ENCODE measurements at regions not wholly inside any gene's neighbourhood (a gene's known extent, or its start where the extent isn't known, plus 50 kb on each side); places are given as distances from the start of the nearest gene placed in this dataset.

DNA sequence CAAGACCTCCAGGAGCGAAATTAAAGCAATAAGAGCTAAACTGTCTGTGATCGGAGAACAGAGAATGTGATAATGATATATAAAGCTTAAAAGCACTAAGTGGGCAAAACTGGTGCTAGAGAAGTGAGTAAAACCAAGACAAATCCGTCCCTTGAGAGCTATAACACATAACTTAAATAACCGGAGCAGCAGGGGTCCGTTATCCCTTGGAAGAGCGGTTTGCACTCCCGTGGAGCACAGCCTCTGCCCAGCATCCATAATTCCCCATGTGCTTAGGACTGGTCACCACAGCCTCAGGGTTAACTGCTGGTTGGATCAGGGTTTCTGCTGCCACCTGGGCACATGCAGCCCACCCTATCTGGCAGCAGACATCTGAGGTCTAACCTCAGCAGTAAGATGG lies 489.0 kb downstream of the NPIPA7 start:
- WGBS, 2 donors (ENCODE audit: low coverage in 1 of 2): 62 to 73% methylated on average over 7 of the region's 7 CpGs
- no peak for DNase-seq
- intact Hi-C loops (cut with DNase I; ENCODE audit: low total_unique reads) (no loop called here), in situ Hi-C loops (cut with MboI; ENCODE audit: low pct_ligation_motif_present in 1 of 4, low pct_unique_long_range_greater_than_20kb in 1 of 4, low sequenced_read_pairs in 3 of 4) (loop anchor here in 2 of 4 donors (10.0 to 25.0 kb wide), 2 partner anchors 607 to 719 kb away; partner anchors contain the start of gene XYLT1 (in 1 of the 2))
- Histone ChIP-seq H3K9me3 (no peaks in the 10 kb centered on the region), H3K27ac (no peak overlapping the region), H3K4me3 (no peak overlapping the region), H3K27me3 (peaks cover 18% of the 10 kb centered on the region), H3K36me3 (no peaks in the 10 kb centered on the region), H3K4me1 (no peaks in the 10 kb centered on the region)
- TF ChIP-seq POLR2A (IDR thresholded peaks at IDR 0.05) (no peak), EP300 (IDR thresholded peaks at IDR 0.05; ENCODE audit: low read depth) (no peak), POLR2AphosphoS5 (IDR thresholded peaks at IDR 0.05) (no peak)
- TF ChIP-seq, protein P1, sequence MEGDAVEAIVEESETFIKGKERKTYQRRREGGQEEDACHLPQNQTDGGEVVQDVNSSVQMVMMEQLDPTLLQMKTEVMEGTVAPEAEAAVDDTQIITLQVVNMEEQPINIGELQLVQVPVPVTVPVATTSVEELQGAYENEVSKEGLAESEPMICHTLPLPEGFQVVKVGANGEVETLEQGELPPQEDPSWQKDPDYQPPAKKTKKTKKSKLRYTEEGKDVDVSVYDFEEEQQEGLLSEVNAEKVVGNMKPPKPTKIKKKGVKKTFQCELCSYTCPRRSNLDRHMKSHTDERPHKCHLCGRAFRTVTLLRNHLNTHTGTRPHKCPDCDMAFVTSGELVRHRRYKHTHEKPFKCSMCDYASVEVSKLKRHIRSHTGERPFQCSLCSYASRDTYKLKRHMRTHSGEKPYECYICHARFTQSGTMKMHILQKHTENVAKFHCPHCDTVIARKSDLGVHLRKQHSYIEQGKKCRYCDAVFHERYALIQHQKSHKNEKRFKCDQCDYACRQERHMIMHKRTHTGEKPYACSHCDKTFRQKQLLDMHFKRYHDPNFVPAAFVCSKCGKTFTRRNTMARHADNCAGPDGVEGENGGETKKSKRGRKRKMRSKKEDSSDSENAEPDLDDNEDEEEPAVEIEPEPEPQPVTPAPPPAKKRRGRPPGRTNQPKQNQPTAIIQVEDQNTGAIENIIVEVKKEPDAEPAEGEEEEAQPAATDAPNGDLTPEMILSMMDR (IDR thresholded peaks at IDR 0.05): no peak

DNA sequence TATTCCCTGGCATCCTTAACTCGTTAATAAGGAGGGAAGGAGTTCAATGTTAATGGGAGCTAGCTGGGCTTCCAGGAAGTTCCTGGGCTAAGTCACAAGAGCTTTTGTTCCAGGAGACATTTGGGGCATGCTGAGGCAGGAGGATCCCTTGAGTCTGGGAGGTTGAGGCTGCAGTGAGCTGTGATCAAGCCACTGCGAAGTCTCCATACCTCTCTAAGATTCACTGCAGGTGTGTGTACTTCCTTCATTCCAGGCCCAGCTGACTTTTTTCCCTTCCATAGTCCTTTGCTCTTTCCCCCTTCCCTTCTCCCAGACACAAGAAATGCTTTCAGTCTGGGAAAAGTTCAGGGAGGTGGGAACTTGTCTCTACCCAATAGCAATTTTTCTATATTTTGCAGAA lies 489.8 kb downstream of the NPIPA7 start:
- 62% methylated on average over 2 of the region's 2 CpGs; no CpG with 5 or more reads in 1 of the 2 donors for WGBS, 2 donors (ENCODE audit: low coverage in 1 of 2)
- no peaks in the 10 kb centered on the region for H3K9me3 ChIP-seq
- no peak overlapping the region for H3K27ac ChIP-seq
- intact Hi-C loops (cut with DNase I; ENCODE audit: low total_unique reads) (no loop called here), in situ Hi-C loops (cut with MboI; ENCODE audit: low pct_ligation_motif_present in 1 of 4, low pct_unique_long_range_greater_than_20kb in 1 of 4, low sequenced_read_pairs in 3 of 4) (loop anchor here in 2 of 4 donors (10.0 to 25.0 kb wide), 2 partner anchors 606 to 719 kb away; partner anchors contain the start of gene XYLT1 (in 1 of the 2))
- H3K36me3 ChIP-seq: no peaks in the 10 kb centered on the region
- no peak overlapping the region for H3K4me3 ChIP-seq
- DNase-seq: no peak
- no peaks in the 10 kb centered on the region for H3K4me1 ChIP-seq
- no peak for TF ChIP-seq POLR2AphosphoS5 (IDR thresholded peaks at IDR 0.05)
- no peak for TF ChIP-seq EP300 (IDR thresholded peaks at IDR 0.05; ENCODE audit: low read depth)
- TF ChIP-seq, protein P1 (IDR thresholded peaks at IDR 0.05): no peak
- no peak for TF ChIP-seq POLR2A (IDR thresholded peaks at IDR 0.05)
- H3K27me3 ChIP-seq: peaks cover 20% of the 10 kb centered on the region

DNA sequence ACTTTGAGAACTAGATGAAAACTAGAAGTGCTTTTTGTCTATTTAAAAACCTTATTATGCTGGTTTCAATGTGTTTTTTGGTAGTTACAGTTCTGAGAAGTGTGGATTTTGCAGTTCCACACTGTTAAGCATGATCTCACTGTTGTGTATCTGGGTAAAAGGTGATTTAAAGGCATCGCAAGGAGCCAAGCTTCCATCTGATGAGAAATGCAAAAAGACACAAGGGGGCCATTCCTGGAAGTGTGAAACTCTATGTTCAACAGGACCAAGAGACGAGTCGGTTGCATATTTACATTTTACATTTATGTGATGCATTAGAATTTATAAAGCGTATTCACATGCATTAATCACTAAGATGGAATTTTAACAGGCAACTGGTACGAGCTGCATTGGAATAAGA lies 490.8 kb downstream of the NPIPA7 start:
- in situ Hi-C loops (cut with MboI; ENCODE audit: low pct_ligation_motif_present in 1 of 4, low pct_unique_long_range_greater_than_20kb in 1 of 4, low sequenced_read_pairs in 3 of 4): loop anchor here in 2 of 4 donors (10.0 to 25.0 kb wide), 2 partner anchors 605 to 718 kb away; partner anchors contain the start of gene XYLT1 (in 1 of the 2)
- Histone ChIP-seq H3K36me3 (no peaks in the 10 kb centered on the region), H3K4me1 (no peaks in the 10 kb centered on the region), H3K4me3 (no peak overlapping the region), H3K27ac (no peak overlapping the region), H3K9me3 (no peaks in the 10 kb centered on the region), H3K27me3 (peaks cover 23% of the 10 kb centered on the region)
- intact Hi-C loops (cut with DNase I; ENCODE audit: low total_unique reads): no loop called here
- 64 to 84% methylated on average over 5 of the region's 5 CpGs for WGBS, 2 donors (ENCODE audit: low coverage in 1 of 2)
- TF ChIP-seq, protein P1 (IDR thresholded peaks at IDR 0.05): no peak
- no peak for TF ChIP-seq POLR2A (IDR thresholded peaks at IDR 0.05)
- no peak for DNase-seq

DNA sequence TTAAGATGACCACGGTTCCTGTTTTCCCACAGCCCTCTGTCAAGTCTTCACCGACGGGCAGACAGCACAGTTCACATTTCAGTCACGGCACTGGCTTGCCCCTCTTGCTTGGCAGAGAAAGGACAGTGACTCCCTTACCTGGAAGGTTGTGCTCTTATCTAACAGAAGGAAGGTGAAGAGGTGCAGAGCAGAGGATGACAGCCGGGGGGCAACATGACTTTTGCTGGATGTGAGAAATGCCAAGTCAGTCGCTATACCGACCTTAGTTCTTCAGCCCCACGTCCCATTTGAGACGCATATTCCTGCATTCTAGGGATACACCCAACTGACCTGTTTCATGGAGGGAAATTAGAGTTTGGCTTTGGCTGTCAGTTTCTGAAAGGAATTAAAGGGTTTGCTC lies 492.3 kb downstream of the NPIPA7 start:
- no peaks in the 10 kb centered on the region for H3K4me1 ChIP-seq
- no peak for DNase-seq
- no peaks in the 10 kb centered on the region for H3K36me3 ChIP-seq
- H3K27me3 ChIP-seq: peaks cover 23% of the 10 kb centered on the region
- no peak overlapping the region for H3K4me3 ChIP-seq
- in situ Hi-C loops (cut with MboI; ENCODE audit: low pct_ligation_motif_present in 1 of 4, low pct_unique_long_range_greater_than_20kb in 1 of 4, low sequenced_read_pairs in 3 of 4) (loop anchor here in 2 of 4 donors (25.0 kb wide), 1 partner anchor 716 kb away; no protein-coding TSS in a partner anchor), intact Hi-C loops (cut with DNase I; ENCODE audit: low total_unique reads) (no loop called here)
- WGBS, 2 donors (ENCODE audit: low coverage in 1 of 2): 64% methylated on average over 8 of the region's 9 CpGs; no CpG with 5 or more reads in 1 of the 2 donors
- no peak overlapping the region for H3K27ac ChIP-seq
- no peaks in the 10 kb centered on the region for H3K9me3 ChIP-seq
- TF ChIP-seq POLR2A (IDR thresholded peaks at IDR 0.05) (no peak), EP300 (IDR thresholded peaks at IDR 0.05; ENCODE audit: low read depth) (no peak), POLR2AphosphoS5 (IDR thresholded peaks at IDR 0.05) (no peak)
- TF ChIP-seq, protein P1 (IDR thresholded peaks at IDR 0.05): no peak
